T-helper 17 cell (primary cell): ENCODE measurements at regions not wholly inside any gene's neighbourhood (a gene's known extent, or its start where the extent isn't known, plus 50 kb on each side); places are given as distances from the start of the nearest gene placed in this dataset.

Experiments used
- ATAC-seq: fragments of 150-1000 bp; cut with Tn5 transposase; 2 replicates; pipeline ENCODE4 v1.10.0; 2021; ENCODE audit warnings: mild to moderate bottlenecking, moderate library complexity
- DNase-seq, 3 donors: peaks; one replicate each; pipeline versions ENCODE4 v3.0.0 to v3.0.0-alpha.2; 2020 to 2021
- H3K9me3 ChIP-seq: one replicate; pipeline ENCODE4 v1.7.0; 2013; ENCODE audit warnings: low read length, mild to moderate bottlenecking; ENCODE audit not compliant: control insufficient read depth, poor library complexity, severe bottlenecking
- H3K27ac Mint-ChIP-seq: one replicate; pipeline ENCODE4 v1.8.0; 2022; ENCODE audit warnings: mild to moderate bottlenecking, moderate library complexity, mixed read lengths
- H3K27me3 Mint-ChIP-seq: one replicate; pipeline ENCODE4 v1.8.0; 2022; ENCODE audit warnings: mixed read lengths
- H3K36me3 Mint-ChIP-seq: one replicate; pipeline ENCODE4 v1.8.0; 2022; ENCODE audit warnings: low read depth, mixed read lengths
- H3K4me1 Mint-ChIP-seq: one replicate; pipeline ENCODE4 v1.8.0; 2022; ENCODE audit warnings: mild to moderate bottlenecking, mixed read lengths
- H3K4me3 Mint-ChIP-seq: one replicate; pipeline ENCODE4 v1.8.0; 2022; ENCODE audit warnings: mild to moderate bottlenecking, moderate library complexity, mixed read lengths

DNA sequence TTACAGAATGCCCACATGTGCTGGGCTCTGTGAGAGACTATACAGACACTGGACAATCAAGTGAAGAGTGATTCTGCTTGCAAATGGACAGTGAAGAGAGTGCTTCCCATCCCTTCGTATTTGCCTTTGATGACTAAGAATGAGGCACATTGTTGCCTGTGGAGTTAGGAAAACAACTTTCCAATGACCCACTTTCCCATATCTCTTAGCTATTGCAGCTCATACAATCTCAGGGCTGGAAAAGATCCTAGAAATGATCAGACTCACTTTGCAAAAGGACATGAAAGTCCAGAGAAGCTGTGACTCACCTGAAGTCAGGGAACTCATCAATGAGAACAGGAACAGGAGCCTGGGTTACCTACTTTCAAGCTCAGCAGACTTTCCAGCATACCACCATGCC is 440.5 kb upstream of the TCF4 start:
- Mint-ChIP-seq H3K27ac (no peak overlapping the region), H3K4me3 (no peak overlapping the region), H3K36me3 (no peaks in the 10 kb centered on the region), H3K4me1 (no peaks in the 10 kb centered on the region), H3K27me3 (no peaks in the 10 kb centered on the region)
- no peaks in the 10 kb centered on the region for H3K9me3 ChIP-seq
- no peak for ATAC-seq
- DNase-seq: no peak

DNA sequence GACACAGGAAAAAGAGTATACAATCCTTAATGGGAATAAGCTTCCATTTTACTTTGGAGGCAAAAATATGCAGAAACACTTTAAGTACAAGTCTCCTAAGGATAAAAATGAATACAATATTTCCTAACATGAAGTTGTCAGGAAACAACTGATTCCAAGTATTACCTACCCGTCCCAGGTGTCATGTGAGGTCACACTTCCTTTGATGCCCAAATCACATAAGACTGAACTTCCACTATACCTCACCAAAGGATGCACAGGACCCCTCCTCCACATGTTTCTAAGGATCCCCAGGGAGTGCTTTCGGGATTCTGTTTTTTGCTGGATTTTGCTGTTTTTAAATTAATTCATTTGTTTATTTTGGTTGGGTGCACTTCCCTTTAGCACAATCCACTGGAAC is 438.5 kb upstream of the TCF4 start:
- DNase-seq: no peak
- no peaks in the 10 kb centered on the region for H3K36me3 Mint-ChIP-seq
- H3K4me1 Mint-ChIP-seq: no peaks in the 10 kb centered on the region

DNA sequence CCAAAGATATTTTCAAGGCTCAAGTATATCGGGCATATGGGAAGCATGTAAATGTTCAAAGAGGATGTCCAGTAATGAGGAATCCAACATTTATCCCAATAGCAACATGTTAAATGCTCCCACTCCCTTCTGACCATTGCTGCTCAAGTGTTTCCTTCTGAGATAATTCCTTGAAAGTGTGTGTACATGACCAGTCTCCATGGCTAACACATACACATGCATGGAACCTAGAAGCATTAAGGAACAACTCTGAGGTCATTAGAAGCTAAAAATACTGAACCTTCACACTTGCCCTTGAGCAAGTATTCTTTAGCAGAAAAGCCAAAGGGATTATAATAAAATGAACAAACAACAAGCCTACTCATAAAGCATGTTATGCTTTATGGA is 433.8 kb upstream of the TCF4 start:
- no peaks in the 10 kb centered on the region for H3K4me1 Mint-ChIP-seq
- H3K27me3 Mint-ChIP-seq: no peaks in the 10 kb centered on the region
- H3K36me3 Mint-ChIP-seq: no peaks in the 10 kb centered on the region
- no peak overlapping the region for H3K27ac Mint-ChIP-seq
- no peak for ATAC-seq
- no peak overlapping the region for H3K4me3 Mint-ChIP-seq
- DNase-seq: no peak
- no peaks in the 10 kb centered on the region for H3K9me3 ChIP-seq

More for the DNA sequence above, 438.5 kb upstream of the TCF4 start:
- H3K27me3 Mint-ChIP-seq: no peaks in the 10 kb centered on the region
- H3K9me3 ChIP-seq: no peaks in the 10 kb centered on the region
- ATAC-seq: no peak
- H3K27ac Mint-ChIP-seq: no peak overlapping the region
- no peak overlapping the region for H3K4me3 Mint-ChIP-seq

DNA sequence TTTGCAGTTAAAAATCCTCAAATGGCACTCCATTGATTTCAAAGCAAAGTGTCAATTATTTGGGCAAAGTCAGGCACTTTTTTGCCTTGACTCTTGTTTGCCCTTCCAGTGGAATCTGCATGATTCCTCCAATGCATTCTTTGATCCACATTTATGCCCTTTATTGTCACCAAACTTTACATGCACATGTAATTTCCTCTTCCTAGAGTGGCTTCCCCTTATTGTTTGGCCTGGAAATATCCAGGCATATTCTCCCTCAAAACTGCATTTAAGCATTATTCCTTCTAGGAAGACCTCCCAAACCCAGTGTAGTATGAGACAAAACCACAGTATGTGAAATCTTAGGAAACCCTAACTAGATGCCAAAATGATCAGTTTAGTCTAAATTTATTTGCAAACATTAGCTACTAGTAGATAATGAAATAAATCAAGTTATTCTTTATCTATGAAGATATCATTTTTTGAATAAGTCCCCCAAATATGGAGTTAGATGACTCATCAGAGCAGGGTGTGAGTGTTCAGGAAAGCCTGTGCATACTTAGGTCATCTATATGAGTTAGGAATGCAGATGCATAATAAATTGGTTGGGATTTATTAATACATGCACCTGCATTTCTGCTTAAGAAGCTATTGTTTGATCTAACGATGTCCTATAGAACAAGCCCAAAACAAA is 433.3 kb upstream of the TCF4 start:
- ATAC-seq (no peak), DNase-seq (no peak)
- Mint-ChIP-seq H3K27me3 (no peaks in the 10 kb centered on the region), H3K4me1 (no peaks in the 10 kb centered on the region), H3K36me3 (no peaks in the 10 kb centered on the region), H3K4me3 (no peak overlapping the region), H3K27ac (no peak overlapping the region)
- H3K9me3 ChIP-seq: no peaks in the 10 kb centered on the region

DNA sequence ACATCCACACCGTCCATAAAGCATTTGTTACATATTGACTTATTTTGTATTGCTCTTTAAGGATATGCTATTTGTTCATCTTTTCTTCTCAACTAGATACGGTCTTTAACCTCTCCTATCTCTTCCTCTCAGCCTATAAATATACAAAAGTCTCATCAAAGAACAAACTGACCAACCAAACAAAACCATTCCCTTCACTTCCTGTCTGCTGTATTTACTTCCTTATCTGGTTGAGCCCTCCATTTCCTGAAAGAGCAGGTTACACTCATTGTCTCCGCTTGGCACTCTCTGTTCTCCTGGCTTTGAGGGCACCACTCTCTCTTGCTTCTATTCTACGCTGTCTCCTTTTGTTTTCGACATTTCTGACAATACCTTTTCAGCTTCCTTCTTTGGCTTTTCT is 431.9 kb upstream of the TCF4 start:
- Mint-ChIP-seq H3K36me3 (no peaks in the 10 kb centered on the region), H3K27me3 (no peaks in the 10 kb centered on the region), H3K4me3 (no peak overlapping the region), H3K4me1 (no peaks in the 10 kb centered on the region), H3K27ac (no peak overlapping the region)
- DNase-seq (no peak), ATAC-seq (no peak)
- H3K9me3 ChIP-seq: no peaks in the 10 kb centered on the region

DNA sequence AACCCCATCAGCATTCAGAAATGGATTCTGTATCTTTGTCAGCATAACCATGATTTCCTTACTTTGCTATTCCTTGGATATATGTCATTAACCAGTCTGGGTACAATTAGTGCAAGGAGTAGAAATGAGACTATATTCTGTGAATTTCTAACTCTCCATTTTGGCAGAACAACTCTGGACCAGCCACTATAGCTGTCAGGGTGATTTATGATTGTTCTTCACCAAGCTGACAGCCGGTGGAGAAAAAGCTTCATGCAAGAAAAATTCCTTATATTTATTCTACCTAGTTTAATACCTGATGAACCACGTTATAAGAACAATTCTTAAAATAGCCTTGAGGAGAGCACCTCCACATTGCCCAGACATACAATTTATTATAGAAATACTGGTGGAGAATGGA is 431.2 kb upstream of the TCF4 start:
- H3K36me3 Mint-ChIP-seq: no peaks in the 10 kb centered on the region
- no peak overlapping the region for H3K4me3 Mint-ChIP-seq
- no peaks in the 10 kb centered on the region for H3K9me3 ChIP-seq
- no peaks in the 10 kb centered on the region for H3K4me1 Mint-ChIP-seq
- ATAC-seq (no peak), DNase-seq (no peak)
- H3K27me3 Mint-ChIP-seq: no peaks in the 10 kb centered on the region
- H3K27ac Mint-ChIP-seq: no peak overlapping the region

DNA sequence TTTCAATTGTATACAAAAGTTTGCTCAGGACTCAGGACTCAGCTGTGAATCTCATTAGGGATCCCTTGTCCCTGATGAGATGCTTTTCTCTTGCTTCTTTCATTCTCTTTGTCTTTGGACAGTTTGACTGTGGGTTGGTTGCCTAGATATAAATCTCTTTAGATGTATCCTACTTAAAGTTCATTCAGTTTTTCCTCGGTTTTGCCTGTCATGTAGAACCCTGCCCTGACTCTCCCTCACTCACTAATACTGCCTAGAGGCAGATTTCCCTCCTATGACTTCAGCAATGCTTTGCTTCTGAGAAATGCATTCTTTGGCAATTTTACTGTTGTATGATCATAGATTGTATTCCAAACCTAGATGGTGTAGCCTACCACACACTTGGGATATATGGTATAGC is 421.4 kb upstream of the TCF4 start:
- H3K36me3 Mint-ChIP-seq: no peaks in the 10 kb centered on the region
- H3K4me3 Mint-ChIP-seq: no peak overlapping the region
- ATAC-seq (no peak), DNase-seq (no peak)
- H3K4me1 Mint-ChIP-seq: no peaks in the 10 kb centered on the region
- H3K27ac Mint-ChIP-seq: no peak overlapping the region
- H3K27me3 Mint-ChIP-seq: no peaks in the 10 kb centered on the region
- H3K9me3 ChIP-seq: no peaks in the 10 kb centered on the region

DNA sequence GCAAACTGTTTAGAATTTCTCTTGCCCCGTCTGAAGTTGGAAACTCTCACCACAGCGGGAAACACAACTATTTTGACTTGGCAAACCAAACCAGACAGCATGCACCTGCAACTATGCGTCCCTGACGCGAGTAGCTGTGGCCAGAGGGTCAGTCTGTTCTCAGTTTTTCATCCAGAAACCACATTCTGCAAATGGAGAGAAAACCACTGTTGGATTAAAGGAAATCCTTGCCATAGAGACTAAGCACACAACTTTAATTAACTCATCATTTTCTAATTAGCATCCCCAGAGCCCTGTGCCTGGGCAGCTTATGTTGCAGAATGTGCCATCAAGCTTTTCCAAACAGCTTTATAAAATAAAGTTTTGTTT is 415.7 kb upstream of the TCF4 start:
- ATAC-seq (no peak), DNase-seq (no peak)
- no peaks in the 10 kb centered on the region for H3K9me3 ChIP-seq
- no peaks in the 10 kb centered on the region for H3K4me1 Mint-ChIP-seq
- H3K27ac Mint-ChIP-seq: no peak overlapping the region
- no peaks in the 10 kb centered on the region for H3K27me3 Mint-ChIP-seq
- H3K4me3 Mint-ChIP-seq: no peak overlapping the region
- H3K36me3 Mint-ChIP-seq: no peaks in the 10 kb centered on the region

DNA sequence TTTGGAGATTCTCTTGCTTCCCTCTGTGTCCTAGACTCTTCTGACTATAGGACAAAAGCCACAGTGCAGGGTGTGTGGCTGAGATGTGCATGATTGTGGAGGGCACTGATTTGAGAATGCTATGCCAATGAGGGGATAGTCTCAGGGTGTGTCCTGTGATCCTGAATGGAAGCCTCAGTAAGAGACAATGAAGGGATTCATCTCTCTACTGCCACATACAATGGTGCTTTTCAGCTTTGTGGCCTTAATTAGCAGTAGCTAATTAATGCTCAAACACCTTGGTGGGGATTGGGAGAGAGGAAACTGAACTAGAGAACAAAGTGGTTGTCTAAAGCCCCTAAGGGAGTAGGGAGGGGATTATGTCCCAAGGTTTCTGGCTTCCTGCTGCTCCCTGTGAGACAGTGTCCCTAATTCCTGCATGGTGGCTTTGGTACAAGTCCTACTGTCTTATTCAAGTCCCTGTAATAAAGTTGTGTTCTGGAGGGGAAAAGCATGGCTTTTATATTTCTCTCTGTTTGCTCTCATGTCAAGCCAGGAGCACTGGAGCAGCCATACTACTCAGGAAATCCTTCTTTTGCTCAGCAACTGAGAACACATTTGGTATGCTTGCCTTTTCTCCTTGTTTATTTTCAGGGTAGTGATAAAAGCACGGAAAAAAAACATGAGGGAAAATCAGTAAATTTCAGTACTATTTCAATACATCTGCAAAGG is 415.2 kb upstream of the TCF4 start:
- no peaks in the 10 kb centered on the region for H3K27me3 Mint-ChIP-seq
- no peak overlapping the region for H3K4me3 Mint-ChIP-seq
- DNase-seq (no peak), ATAC-seq (no peak)
- no peaks in the 10 kb centered on the region for H3K9me3 ChIP-seq
- no peak overlapping the region for H3K27ac Mint-ChIP-seq
- no peaks in the 10 kb centered on the region for H3K4me1 Mint-ChIP-seq
- H3K36me3 Mint-ChIP-seq: no peaks in the 10 kb centered on the region

DNA sequence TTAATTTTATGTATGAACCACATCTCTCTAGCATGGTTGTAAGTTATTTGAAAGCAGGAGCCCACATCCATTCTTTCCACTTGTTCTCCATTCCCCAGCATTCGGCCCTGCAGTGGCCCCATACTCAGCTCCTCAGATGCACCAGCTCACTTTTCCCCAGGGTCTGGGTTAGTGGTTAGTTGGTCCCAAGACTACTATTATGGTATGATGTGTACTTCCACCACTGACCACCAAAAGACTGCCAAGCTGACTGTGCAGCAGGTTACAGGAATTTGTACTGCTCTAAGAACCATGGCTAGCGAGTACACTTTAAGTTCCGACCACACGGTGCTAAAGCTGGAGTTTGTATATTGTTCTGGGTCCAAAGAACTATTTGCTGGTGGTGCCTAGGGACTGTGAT is 413.6 kb upstream of the TCF4 start:
- DNase-seq (no peak), ATAC-seq (no peak)
- Mint-ChIP-seq H3K27me3 (no peaks in the 10 kb centered on the region), H3K36me3 (no peaks in the 10 kb centered on the region), H3K4me3 (no peak overlapping the region), H3K4me1 (no peaks in the 10 kb centered on the region), H3K27ac (no peak overlapping the region)
- H3K9me3 ChIP-seq: no peaks in the 10 kb centered on the region

DNA sequence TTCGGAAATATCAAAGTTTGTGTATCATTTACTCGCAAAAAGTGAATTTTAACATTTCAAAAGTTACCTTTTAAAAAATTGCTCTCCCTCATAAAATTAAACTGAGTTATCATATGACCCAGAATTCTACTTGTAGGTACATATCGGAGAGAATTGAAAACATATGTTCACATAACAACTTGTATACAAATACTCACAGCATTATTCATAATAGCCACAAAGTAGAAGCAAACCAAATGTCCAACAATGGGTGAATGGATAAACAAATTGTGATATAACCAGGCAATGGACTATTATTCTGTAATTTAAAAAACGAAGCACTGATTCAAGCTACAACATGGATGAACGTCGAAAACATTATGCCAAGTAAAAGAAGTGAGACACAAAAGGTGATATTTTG is 412.0 kb upstream of the TCF4 start:
- H3K27me3 Mint-ChIP-seq: no peaks in the 10 kb centered on the region

DNA sequence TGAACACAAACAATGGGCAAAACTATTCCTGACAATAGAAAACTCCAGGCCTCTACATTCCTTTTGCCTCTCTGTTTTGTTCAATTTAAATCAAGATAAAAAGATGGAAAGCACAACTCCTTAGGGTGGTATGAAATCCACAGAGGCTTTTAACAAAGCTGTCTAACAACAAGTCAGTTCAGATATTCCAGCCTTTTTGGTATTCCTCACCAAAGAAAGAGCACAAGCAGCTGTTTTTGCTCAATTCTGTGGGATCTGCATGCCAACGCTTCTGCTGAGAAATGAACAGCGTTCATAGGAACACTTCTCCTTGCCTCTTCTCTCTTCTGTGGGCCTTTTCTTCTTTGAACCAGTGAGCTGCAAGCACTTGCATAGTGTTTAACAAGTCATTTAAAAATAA is 411.6 kb upstream of the TCF4 start:
- Mint-ChIP-seq H3K36me3 (no peaks in the 10 kb centered on the region), H3K4me1 (no peaks in the 10 kb centered on the region), H3K27me3 (no peaks in the 10 kb centered on the region), H3K4me3 (no peak overlapping the region), H3K27ac (no peak overlapping the region)
- no peaks in the 10 kb centered on the region for H3K9me3 ChIP-seq
- no peak for DNase-seq
- ATAC-seq: no peak

More for the DNA sequence above, 412.0 kb upstream of the TCF4 start:
- no peak overlapping the region for H3K27ac Mint-ChIP-seq
- DNase-seq (no peak), ATAC-seq (no peak)
- H3K4me1 Mint-ChIP-seq: no peaks in the 10 kb centered on the region
- no peaks in the 10 kb centered on the region for H3K36me3 Mint-ChIP-seq
- H3K4me3 Mint-ChIP-seq: no peak overlapping the region
- no peaks in the 10 kb centered on the region for H3K9me3 ChIP-seq

DNA sequence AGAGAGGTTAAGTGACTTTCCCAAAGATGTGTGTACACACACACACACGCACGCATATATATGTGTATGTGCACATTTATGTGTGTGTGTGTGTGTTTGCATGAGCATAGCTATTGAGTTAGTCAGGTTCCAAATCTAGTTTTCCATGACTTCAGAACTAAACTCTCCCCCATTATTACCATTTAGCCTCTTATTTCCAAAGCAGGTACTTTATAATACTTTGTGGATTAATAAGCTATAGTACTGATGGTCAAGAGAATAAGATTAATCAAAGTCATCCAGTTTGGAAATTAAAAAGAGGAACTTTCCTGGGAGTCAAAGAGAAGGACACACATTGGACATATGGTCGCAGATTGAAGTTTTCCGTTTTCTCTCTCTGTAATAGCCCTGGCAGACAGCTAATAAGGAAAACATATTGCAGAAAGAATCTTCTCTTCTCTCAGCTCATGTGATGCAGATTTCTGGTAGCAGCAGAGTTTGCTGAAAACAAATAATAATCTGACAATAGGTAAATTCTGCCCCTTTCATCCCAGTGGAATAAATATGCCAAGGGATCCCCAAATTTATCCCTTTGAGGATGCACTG is 410.9 kb upstream of the TCF4 start:
- Mint-ChIP-seq H3K27ac (no peak overlapping the region), H3K36me3 (no peaks in the 10 kb centered on the region), H3K4me1 (no peaks in the 10 kb centered on the region), H3K27me3 (no peaks in the 10 kb centered on the region), H3K4me3 (no peak overlapping the region)
- H3K9me3 ChIP-seq: no peaks in the 10 kb centered on the region
- no peak for DNase-seq
- ATAC-seq: no peak

DNA sequence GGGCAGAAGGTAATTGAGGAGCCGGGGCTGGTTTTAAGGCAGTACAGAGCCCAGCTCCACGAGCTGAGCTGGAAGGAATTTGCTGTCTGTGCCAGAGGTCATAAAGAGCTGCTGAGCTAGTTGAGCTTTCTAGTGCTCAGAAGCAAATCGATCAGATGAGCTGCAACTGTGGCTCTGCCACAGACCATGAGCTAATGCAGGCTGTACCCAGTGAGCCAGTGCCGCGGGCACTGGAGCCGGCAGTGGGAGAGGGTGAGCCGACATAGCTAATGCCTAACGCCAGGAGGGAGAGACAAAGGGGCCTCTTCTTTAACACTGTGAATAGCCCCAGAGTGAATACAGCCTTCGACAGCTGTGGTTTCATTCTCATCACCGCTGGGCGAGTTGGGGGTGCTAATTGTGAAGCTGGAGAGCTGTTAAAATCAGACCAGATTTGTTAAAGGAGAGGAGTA is 410.1 kb upstream of the TCF4 start:
- ATAC-seq (no peak), DNase-seq (no peak)
- Mint-ChIP-seq H3K4me1 (no peaks in the 10 kb centered on the region), H3K36me3 (no peaks in the 10 kb centered on the region), H3K27me3 (no peaks in the 10 kb centered on the region), H3K27ac (no peak overlapping the region), H3K4me3 (no peak overlapping the region)
- H3K9me3 ChIP-seq: no peaks in the 10 kb centered on the region
